ENCODE measurements at regions not wholly inside any gene's neighbourhood (a gene's known extent, or its start where the extent isn't known, plus 50 kb on each side); places are given as distances from the start of the nearest gene placed in this dataset.

- TF ChIP-seq, protein P1, sequence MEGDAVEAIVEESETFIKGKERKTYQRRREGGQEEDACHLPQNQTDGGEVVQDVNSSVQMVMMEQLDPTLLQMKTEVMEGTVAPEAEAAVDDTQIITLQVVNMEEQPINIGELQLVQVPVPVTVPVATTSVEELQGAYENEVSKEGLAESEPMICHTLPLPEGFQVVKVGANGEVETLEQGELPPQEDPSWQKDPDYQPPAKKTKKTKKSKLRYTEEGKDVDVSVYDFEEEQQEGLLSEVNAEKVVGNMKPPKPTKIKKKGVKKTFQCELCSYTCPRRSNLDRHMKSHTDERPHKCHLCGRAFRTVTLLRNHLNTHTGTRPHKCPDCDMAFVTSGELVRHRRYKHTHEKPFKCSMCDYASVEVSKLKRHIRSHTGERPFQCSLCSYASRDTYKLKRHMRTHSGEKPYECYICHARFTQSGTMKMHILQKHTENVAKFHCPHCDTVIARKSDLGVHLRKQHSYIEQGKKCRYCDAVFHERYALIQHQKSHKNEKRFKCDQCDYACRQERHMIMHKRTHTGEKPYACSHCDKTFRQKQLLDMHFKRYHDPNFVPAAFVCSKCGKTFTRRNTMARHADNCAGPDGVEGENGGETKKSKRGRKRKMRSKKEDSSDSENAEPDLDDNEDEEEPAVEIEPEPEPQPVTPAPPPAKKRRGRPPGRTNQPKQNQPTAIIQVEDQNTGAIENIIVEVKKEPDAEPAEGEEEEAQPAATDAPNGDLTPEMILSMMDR (IDR thresholded peaks at IDR 0.05; ENCODE audit: poor library complexity, severe bottlenecking): no peak
- TF ChIP-seq, protein P2, sequence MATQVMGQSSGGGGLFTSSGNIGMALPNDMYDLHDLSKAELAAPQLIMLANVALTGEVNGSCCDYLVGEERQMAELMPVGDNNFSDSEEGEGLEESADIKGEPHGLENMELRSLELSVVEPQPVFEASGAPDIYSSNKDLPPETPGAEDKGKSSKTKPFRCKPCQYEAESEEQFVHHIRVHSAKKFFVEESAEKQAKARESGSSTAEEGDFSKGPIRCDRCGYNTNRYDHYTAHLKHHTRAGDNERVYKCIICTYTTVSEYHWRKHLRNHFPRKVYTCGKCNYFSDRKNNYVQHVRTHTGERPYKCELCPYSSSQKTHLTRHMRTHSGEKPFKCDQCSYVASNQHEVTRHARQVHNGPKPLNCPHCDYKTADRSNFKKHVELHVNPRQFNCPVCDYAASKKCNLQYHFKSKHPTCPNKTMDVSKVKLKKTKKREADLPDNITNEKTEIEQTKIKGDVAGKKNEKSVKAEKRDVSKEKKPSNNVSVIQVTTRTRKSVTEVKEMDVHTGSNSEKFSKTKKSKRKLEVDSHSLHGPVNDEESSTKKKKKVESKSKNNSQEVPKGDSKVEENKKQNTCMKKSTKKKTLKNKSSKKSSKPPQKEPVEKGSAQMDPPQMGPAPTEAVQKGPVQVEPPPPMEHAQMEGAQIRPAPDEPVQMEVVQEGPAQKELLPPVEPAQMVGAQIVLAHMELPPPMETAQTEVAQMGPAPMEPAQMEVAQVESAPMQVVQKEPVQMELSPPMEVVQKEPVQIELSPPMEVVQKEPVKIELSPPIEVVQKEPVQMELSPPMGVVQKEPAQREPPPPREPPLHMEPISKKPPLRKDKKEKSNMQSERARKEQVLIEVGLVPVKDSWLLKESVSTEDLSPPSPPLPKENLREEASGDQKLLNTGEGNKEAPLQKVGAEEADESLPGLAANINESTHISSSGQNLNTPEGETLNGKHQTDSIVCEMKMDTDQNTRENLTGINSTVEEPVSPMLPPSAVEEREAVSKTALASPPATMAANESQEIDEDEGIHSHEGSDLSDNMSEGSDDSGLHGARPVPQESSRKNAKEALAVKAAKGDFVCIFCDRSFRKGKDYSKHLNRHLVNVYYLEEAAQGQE (IDR thresholded peaks at IDR 0.05; ENCODE audit: borderline replicate concordance): no peak
- TF ChIP-seq EZH2 (IDR thresholded peaks at IDR 0.05; ENCODE audit: borderline replicate concordance, insufficient read depth, low read length, poor library complexity, severe bottlenecking): no peak
- no peak for TF ChIP-seq POLR2AphosphoS5 (IDR thresholded peaks at IDR 0.05)
- no peak for TF ChIP-seq TAF1 (IDR thresholded peaks at IDR 0.05; ENCODE audit: low read depth)
These were observed 260.8 kb upstream of the MBL2 start for GRCh38 chr10:53033396-53033795.
